DND-41 (cell line): ENCODE measurements at regions not wholly inside any gene's neighbourhood (a gene's known extent, or its start where the extent isn't known, plus 50 kb on each side); places are given as distances from the start of the nearest gene placed in this dataset.

Experiments
- CTCF ChIP-seq: IDR thresholded peaks from 2 replicates; pipeline ENCODE4 v1.5.1; 2012; ENCODE audit warnings: borderline replicate concordance, low read length, moderate library complexity, mild to moderate bottlenecking; ENCODE audit not compliant: poor library complexity, severe bottlenecking; ENCODE audit errors: extremely low read depth
- EZH2 ChIP-seq: IDR thresholded peaks from 3 replicates; pipeline ENCODE4 v1.6.1; 2012; ENCODE audit warnings: borderline replicate concordance, low read depth, mild to moderate bottlenecking, moderate library complexity, low read length, inconsistent platforms; ENCODE audit not compliant: severe bottlenecking

GRCh38 chr16:11448796-11449416 is 103.6 kb downstream of the RMI2 start:
- no peak for TF ChIP-seq CTCF
- no peak for TF ChIP-seq EZH2
